A549 (cell line): ENCODE measurements at regions not wholly inside any gene's neighbourhood (a gene's known extent, or its start where the extent isn't known, plus 50 kb on each side); places are given as distances from the start of the nearest gene placed in this dataset.

Experiments used
- CTCF ChIP-seq: fragments of >200 bp; sonication (Bioruptor Twin); formaldehyde crosslinking; IDR thresholded peaks from 3 replicates; pipeline ENCODE4 v1.5.1; 2016
- EP300 ChIP-seq, 2 experiments: fragments of >200 bp; sonication (Bioruptor Twin); formaldehyde crosslinking; IDR thresholded peaks; 2 replicates in 1 of 2; 3 replicates in 1 of 2; pipeline ENCODE4 v1.6.1; 2016 to 2017
- FOSL2 ChIP-seq, 2 experiments: fragments of 450-650 bp in 1 of 2; fragments of >200 bp in 1 of 2; sonication (Bioruptor Twin) in 1 of 2; formaldehyde crosslinking; IDR thresholded peaks; 2 replicates each; pipeline versions ENCODE4 v1.5.0 to v1.6.1; 2016 to 2020; ENCODE audit warnings: mild to moderate bottlenecking in 1 of 2, moderate library complexity in 1 of 2
- MAX ChIP-seq: IDR thresholded peaks from 2 replicates; pipeline ENCODE4 v1.6.1; 2012
- MYC ChIP-seq: IDR thresholded peaks from 2 replicates; pipeline ENCODE4 v1.6.1; 2012; ENCODE audit warnings: mild to moderate bottlenecking, inconsistent platforms, low read length, improper control_type of control experiment, borderline replicate concordance
- POLR2A ChIP-seq: IDR thresholded peaks from 2 replicates; pipeline ENCODE4 v1.6.1; 2012; ENCODE audit warnings: mild to moderate bottlenecking, low read length
- RFX5 ChIP-seq: fragments of 450-650 bp; IDR thresholded peaks from 2 replicates; pipeline ENCODE4 v1.7.1; 2014; ENCODE audit warnings: antibody characterized with exemption, mild to moderate bottlenecking, moderate library complexity
- TP53 ChIP-seq: fragments of 250-450 bp; sonication (Bioruptor Pico); IDR thresholded peaks from 2 replicates; pipeline ENCODE4 v1.5.0; 2021; ENCODE audit warnings: mild to moderate bottlenecking, moderate library complexity

GRCh38 chr6:71651636-71652035 is 234.7 kb upstream of the RIMS1 start:
- TF ChIP-seq POLR2A, result no peak
- no peak for TF ChIP-seq CTCF
- no peak for TF ChIP-seq MYC
- no peak for TF ChIP-seq EP300 (IDR thresholded peaks at IDR 0.05)
- TF ChIP-seq FOSL2 (IDR thresholded peaks at IDR 0.05), result no peak
- TF ChIP-seq FOSL2 (CRISPR knock-in tag; IDR thresholded peaks at IDR 0.05), result no peak
- TF ChIP-seq MAX, result no peak
- no peak for TF ChIP-seq TP53
- TF ChIP-seq RFX5, result no peak
